Esophagus (tissue), 2 donors: ENCODE measurements at regions not wholly inside any gene's neighbourhood (a gene's known extent, or its start where the extent isn't known, plus 50 kb on each side); places are given as distances from the start of the nearest gene placed in this dataset.

ENCODE experiments used
- H3K27ac ChIP-seq, 2 donors: one replicate each; pipeline ENCODE4 v1.5.1; 2013; ENCODE audit warnings: low read depth in 2 of 2, mild to moderate bottlenecking in 2 of 2, inconsistent platforms in 1 of 2, low read length in 1 of 2, moderate library complexity in 1 of 2
- H3K27me3 ChIP-seq, 2 donors: one replicate each; pipeline ENCODE4 v1.6.1; 2013; ENCODE audit warnings: low read length in 2 of 2, control low read depth in 1 of 2, mild to moderate bottlenecking in 1 of 2; ENCODE audit not compliant: insufficient read depth in 2 of 2, control insufficient read depth in 1 of 2
- H3K36me3 ChIP-seq, 2 donors: one replicate each; pipeline ENCODE4 v1.6.1; 2013; ENCODE audit warnings: low read length in 1 of 2; ENCODE audit not compliant: control insufficient read depth in 2 of 2, insufficient read depth in 2 of 2
- H3K4me1 ChIP-seq, 2 donors: one replicate each; pipeline ENCODE4 v1.6.1; 2013; ENCODE audit warnings: low read length in 1 of 2; ENCODE audit not compliant: control insufficient read depth in 2 of 2, insufficient read depth in 2 of 2
- H3K4me3 ChIP-seq, 2 donors: one replicate each; pipeline ENCODE4 v1.5.1; 2013; ENCODE audit warnings: low read length in 2 of 2, mild to moderate bottlenecking in 2 of 2, low read depth in 1 of 2, moderate library complexity in 1 of 2
- H3K9me3 ChIP-seq, 2 donors: one replicate each; pipeline ENCODE4 v1.6.1; 2013; ENCODE audit warnings: mild to moderate bottlenecking in 2 of 2, low read depth in 1 of 2, low read length in 1 of 2, moderate library complexity in 1 of 2; ENCODE audit not compliant: control insufficient read depth in 2 of 2, insufficient read depth in 1 of 2
- WGBS, 2 donors: extraction: QIAGEN DNeasy Blood & Tissue Kit; methylation state at CpG; one replicate each; pipeline ENCODE4 v1.1.7; 2013; 5-methylcytosine and 5-hydroxymethylcytosine counted together
- donor health status: healthy with polysubstance abuse.
- donor health status: Bipolar disorder and iron deficiency.

DNA sequence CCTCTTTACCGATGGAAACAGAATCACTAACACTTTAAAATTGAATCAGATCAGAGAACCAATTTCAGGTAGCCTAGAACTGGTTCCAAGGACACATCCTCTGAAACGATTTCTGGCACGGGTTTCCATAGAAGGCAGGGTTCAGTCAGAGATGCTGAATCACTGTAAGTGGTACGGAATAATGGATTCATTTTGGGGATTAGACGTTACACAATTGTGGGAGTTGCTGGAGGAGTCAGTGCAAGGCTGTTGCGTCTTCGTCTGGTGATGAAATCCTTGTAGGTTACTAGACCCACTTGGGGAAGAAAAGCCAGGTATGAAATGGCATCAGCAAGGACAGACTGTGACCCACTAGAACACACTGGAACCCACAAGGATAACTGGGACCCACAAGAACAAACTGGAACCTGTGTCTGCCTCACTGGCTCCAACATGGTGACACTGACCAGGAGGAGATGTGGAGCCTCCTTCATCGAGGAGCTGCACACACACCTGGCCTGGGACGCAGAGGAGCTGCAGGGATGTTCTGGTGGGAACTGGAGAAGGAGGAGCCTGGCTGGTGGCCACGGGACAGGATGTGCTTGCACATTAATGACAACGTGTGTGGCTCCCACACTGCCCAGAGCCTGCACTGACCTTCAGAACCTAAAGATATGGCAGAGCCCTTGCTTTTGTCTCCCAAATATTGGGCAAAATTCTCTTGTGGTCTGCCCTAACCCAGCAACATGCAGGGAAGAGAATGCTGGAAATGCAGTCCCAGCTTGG is 105.1 kb downstream of the TRAPPC11 start:
- Histone ChIP-seq H3K4me3 (no peak overlapping the region), H3K4me1 (peaks cover 0 to 4% of the 10 kb centered on the region in 2 donors), H3K27ac (peak overlapping the region; percentile 18 to 86), H3K27me3 (no peaks in the 10 kb centered on the region), H3K9me3 (no peaks in the 10 kb centered on the region), H3K36me3 (no peaks in the 10 kb centered on the region)
- WGBS, 2 donors, result 61 to 72% methylated on average over 11 of the region's 11 CpGs

DNA sequence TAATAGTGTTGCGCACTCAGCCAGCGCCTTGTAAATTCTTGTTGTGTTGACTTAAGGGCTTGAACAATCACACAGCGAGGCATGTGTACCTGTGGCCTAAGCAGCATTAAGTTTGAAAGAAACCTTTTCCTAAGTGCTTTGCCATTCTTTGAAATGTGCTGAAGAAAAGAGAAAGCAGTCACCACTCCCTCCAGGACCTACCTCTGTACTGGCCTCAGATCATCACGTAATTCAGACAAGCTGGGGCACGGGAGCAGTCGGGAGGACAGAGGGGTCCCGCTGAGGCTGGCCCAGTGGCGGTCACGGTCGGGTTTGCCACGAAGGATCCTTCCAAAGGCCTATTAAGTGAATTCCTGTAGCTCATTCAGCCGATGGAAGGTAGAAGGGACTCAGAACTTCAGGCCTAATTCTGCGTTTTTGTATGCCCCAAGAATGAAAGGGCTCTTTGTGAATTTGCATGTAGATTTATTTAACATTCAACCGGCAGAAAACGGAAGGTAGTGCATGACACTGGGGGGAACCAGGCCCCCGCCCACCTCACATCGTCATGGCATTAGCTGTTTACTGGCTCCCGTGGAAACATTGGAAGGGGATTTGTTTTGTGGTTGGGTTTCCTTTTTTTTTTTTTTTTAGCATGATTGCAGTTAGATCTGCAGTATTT is 106.3 kb downstream of the TRAPPC11 start:
- Histone ChIP-seq H3K4me3 (no peak overlapping the region), H3K36me3 (no peaks in the 10 kb centered on the region), H3K27ac (peak overlapping the region; percentile 60 to 92), H3K9me3 (no peaks in the 10 kb centered on the region), H3K27me3 (no peaks in the 10 kb centered on the region), H3K4me1 (peaks cover 0 to 4% of the 10 kb centered on the region in 2 donors)
- WGBS, 2 donors, result 27 to 41% methylated on average over 18 of the region's 18 CpGs

DNA sequence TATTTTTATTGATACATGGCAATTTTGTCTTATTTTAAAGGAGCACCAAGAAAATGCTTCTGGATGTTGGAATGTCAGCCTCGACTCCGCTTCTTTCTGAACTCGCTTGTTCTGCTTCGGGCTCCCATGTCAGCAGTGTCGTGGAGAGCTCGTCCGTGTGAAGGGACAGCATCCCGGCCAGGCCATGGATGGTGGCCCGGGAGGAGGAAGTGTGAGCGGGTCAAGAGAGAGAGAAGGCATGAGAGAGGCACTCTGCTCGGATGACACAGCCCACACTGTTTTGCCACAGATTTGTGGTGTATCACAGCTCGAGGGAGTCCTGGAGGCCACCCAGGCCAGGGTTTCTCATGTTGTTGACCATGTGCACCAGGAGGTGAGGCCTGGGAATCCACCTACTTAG is 107.0 kb downstream of the TRAPPC11 start:
- Histone ChIP-seq H3K9me3 (no peaks in the 10 kb centered on the region), H3K27me3 (no peaks in the 10 kb centered on the region), H3K4me3 (no peak overlapping the region), H3K27ac (peak overlapping the region in 1 of 2 donors; percentile 38), H3K4me1 (peaks cover 0 to 4% of the 10 kb centered on the region in 2 donors), H3K36me3 (no peaks in the 10 kb centered on the region)
- WGBS, 2 donors, result 82 to 88% methylated on average over 12 of the region's 12 CpGs

DNA sequence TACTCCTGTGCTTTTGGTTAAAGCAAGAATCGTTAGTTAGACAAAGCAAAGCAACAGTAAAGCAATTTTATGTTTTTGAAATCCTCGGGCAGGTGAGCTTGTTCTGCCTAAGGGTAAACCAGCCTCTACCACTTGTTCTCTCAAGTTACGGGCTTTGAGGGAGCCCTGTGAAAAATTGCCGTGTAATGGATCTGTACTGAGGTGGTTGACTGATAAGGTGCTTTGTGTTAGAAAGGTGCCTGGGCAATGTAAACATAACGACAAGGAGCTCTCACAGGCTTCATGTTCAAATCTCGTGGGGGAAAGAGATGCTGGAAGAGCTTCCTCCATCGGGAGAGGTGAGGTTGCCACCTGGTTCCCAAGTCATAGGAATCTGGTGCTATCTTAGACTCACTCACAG is 111.8 kb downstream of the TRAPPC11 start:
- Histone ChIP-seq H3K27me3 (no peaks in the 10 kb centered on the region), H3K9me3 (no peaks in the 10 kb centered on the region), H3K36me3 (no peaks in the 10 kb centered on the region), H3K27ac (no peak overlapping the region), H3K4me3 (no peak overlapping the region), H3K4me1 (peaks cover 0 to under 1% of the 10 kb centered on the region in 2 donors)
- 49 to 61% methylated on average over 7 of the region's 7 CpGs for WGBS, 2 donors

DNA sequence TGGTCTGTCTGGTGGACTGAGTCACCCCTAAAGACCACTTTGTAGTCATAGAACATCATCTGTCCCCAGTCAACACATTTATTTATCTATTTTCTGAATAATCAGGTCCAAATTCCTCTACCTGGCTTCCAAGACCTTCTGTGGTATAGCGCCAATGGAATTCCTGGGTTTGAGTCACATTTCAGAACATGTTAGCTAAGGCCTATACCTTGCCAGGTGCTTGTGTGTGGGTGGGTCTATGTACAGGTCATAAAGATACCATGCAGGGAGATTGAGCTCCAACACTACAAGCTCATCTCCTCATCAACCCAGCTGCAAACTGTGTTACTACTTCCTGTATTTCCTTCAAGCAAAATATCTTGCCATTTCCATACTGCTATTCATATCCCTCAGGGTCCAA is 113.3 kb downstream of the TRAPPC11 start:
- H3K4me3 ChIP-seq, result no peak overlapping the region
- H3K27ac ChIP-seq, result no peak overlapping the region
- H3K27me3 ChIP-seq, result no peaks in the 10 kb centered on the region
- H3K9me3 ChIP-seq, result no peaks in the 10 kb centered on the region
- 66 to 78% methylated on average over 1 of the region's 1 CpG for WGBS, 2 donors
- H3K36me3 ChIP-seq, result no peaks in the 10 kb centered on the region
- H3K4me1 ChIP-seq, result peaks cover 0 to 5% of the 10 kb centered on the region in 2 donors

DNA sequence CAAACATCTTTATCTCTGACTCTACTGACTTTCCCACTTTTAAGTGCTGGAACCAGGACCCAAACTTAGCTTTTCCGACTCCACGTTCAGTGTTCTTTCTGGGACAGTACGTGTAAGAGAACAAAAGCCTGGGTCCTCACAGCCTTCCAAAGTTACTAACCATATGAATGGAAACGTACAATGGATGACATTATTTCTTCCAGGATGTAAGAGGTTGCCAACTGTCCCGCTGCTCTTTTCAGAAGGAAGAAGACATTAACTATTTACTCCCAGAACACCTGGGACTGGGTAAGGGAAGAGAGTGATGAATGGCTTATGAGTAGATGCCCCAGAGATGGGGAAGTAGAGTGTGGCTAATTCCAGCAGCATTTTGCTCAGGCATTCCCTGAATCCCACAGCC is 114.7 kb downstream of the TRAPPC11 start:
- H3K27ac ChIP-seq, result no peak overlapping the region
- no peaks in the 10 kb centered on the region for H3K27me3 ChIP-seq
- H3K36me3 ChIP-seq, result no peaks in the 10 kb centered on the region
- WGBS, 2 donors, result 46 to 48% methylated on average over 5 of the region's 5 CpGs
- H3K4me1 ChIP-seq, result peaks cover 0 to 5% of the 10 kb centered on the region in 2 donors
- H3K9me3 ChIP-seq, result no peaks in the 10 kb centered on the region
- no peak overlapping the region for H3K4me3 ChIP-seq

DNA sequence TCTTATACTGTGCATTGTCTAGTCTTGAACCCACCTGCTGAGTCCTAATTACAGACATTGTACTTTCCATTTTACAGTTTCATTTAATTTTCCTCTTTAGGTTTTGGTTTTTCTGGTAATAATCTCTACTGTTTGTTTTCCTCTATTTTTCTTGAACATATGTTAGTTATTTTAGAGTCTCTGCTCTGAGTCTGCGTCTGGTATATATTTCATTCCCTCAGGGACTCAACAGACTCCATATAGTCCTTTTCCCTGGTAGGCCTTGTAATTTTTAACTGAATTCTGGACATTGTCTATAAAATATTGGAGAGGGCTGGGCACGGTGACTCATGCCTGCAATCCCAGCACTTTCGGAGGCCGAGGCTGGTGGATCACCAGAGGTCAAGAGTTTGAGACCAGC is 121.8 kb upstream of the STOX2 start:
- H3K9me3 ChIP-seq, result no peaks in the 10 kb centered on the region
- H3K4me3 ChIP-seq, result no peak overlapping the region
- 93 to 96% methylated on average over 4 of the region's 4 CpGs for WGBS, 2 donors
- H3K4me1 ChIP-seq, result no peaks in the 10 kb centered on the region
- no peaks in the 10 kb centered on the region for H3K27me3 ChIP-seq
- no peaks in the 10 kb centered on the region for H3K36me3 ChIP-seq
- no peak overlapping the region for H3K27ac ChIP-seq

DNA sequence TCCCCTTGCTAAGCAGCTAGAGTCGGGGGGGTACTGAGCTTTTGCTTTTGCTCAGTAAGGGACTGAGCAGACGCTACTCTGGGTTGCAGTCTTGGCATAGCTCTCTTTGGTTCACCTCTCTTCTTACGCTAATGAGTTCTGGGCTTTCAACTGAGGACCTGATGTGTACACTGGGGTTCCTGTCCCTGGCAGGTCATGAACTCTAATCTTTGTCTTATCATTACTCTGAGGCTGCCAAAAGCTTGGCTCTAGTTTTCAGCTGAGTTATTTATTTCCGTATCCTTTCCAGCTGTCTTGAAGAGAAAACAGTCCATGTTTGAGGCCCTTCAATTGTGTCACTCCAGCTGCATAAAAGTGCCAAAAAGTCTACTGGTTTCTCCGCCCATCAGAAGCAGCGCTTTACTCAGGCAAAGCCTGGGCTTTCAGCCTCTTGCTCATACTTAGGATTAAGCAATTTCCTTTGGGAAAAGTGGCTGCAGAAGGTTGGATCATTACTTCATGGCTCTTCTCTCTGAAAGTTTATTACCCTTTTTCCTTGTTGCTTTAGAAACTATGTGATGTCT is 121.0 kb upstream of the STOX2 start:
- Histone ChIP-seq H3K4me1 (no peaks in the 10 kb centered on the region), H3K36me3 (no peaks in the 10 kb centered on the region), H3K27me3 (no peaks in the 10 kb centered on the region), H3K9me3 (no peaks in the 10 kb centered on the region), H3K4me3 (no peak overlapping the region), H3K27ac (peak overlapping the region in 1 of 2 donors; percentile 52)
- WGBS, 2 donors, result 46 to 48% methylated on average over 6 of the region's 6 CpGs

DNA sequence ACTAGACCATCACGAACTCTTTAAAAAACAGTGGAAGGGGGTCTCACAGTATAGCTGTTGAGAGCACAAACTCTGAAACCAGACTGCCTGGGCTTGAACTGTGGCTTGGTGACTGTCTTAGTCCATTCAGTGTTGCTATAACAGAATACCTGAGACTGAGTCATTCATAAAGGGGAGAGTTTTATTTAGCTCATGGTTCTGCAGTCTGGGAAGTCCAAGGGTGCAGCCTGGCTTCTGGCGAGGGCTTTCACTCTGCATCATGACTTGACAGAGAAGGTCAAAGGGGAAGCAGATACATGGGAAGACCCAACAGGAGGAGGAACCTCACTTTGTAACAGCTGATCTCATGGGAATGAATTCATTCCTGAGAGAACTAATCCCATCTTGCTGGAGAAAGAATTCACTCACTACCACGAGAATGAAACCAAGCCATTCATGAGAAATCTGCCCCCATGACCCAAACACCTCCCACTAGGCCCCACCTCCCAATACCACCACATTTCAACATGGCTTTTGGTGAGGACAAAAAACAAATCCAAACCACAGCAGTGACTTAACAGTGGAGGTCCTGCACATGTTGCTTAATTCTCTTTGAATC is 116.7 kb upstream of the STOX2 start:
- 73 to 85% methylated on average over 3 of the region's 3 CpGs for WGBS, 2 donors
- no peak overlapping the region for H3K27ac ChIP-seq

More for the DNA sequence above, 116.7 kb upstream of the STOX2 start:
- Histone ChIP-seq H3K4me3 (no peak overlapping the region), H3K36me3 (no peaks in the 10 kb centered on the region), H3K27me3 (no peaks in the 10 kb centered on the region), H3K9me3 (peaks cover 2 to 7% of the 10 kb centered on the region in 2 donors), H3K4me1 (no peaks in the 10 kb centered on the region)
